ENCODE measurements at regions not wholly inside any gene's neighbourhood (a gene's known extent, or its start where the extent isn't known, plus 50 kb on each side); places are given as distances from the start of the nearest gene placed in this dataset.

DNA sequence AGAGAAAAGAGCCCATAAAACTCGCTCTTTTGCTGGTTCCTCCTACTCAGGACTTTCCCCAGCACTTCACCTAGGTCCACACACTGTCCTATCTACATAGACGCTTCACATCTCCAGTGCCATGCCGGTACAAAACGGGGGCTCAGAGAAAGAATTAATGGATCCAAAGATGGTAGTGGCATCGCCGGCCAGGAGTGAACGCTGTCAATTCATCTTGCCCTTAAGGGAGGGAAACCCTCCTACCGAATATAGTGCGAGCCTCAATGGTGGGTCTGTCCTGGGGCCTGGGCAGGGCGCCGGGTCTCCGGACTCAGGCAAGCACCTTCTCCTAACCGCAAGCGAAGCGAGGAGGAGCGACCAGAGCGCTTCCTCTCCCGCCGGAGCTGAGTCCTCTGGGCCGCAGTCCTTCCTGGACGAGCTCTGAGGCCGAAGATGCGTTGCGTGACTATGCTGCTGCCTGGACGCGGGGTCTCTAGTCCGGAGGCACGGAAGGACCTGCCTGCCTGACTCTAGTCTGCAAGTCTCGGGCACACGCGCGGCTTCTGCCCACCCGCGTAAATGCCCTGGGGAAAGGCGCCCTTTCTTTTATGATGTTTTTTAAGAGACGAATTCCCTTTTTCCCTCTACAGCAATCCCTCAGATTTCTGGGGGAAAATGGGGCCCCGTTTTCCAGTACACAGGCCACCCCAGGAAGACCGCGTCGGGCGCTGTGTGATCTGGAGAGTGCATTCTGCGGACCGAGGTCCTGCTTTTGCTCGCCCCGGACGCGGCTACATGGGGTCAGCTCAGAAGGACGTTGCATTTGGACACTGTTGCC is 100.1 kb upstream of the PRDM1 start:
- intact Hi-C loops (cut with DNase I) = no loop called here

DNA sequence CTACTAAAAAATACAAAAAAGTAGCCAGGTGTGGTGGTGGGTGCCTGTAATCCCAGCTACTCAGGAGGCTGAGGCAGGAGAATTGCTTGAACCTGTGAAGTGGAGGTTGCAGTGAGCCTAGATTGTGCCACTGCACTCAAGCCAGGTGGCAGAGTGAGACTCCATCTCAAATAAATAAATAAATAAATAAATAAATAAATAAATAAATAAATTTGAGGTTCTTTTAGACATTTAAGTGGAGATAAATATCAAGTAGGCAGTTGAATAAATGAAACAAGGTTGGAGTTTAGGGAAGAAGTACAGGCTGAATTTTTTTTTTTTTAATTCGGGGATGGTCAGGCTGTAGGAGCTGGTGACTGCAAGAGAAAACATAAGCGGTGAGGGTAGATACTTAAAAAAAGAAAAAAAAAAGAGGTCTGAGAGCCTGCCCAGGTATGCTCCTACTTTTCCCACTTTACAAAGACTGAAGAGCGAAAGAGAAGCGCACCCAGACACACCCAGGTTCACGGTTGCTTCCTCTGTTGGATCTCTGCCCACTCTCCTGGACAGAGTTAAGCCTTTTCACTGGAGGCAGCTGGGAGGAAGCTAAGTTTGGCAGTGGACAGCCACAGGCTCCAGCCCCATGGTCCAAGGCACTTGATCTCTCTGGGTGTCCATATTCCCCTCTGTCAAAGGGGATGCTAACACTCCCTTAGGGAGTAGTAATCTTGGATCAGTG is 100.9 kb upstream of the PRDM1 start:
- intact Hi-C loops (cut with DNase I) = no loop called here
- DNase-seq (no peak), ATAC-seq (peak in 2 of 4 donors; percentile 28 to 41)
- Histone ChIP-seq H3K9me3 (no peaks in the 10 kb centered on the region), H3K27me3 (ENCODE audit: insufficient read depth in 3 of 3, low read length in 2 of 3) (peaks cover 0 to 65% (median 19%) of the 10 kb centered on the region in 3 donors), H3K4me1 (no peaks in the 10 kb centered on the region), H3K36me3 (ENCODE audit: insufficient read depth in 1 of 2, low read depth in 1 of 2) (no peaks in the 10 kb centered on the region), H3K4me3 (peak overlapping the region; percentile 32), H3K27ac (no peak overlapping the region)
- TF ChIP-seq, protein P1, sequence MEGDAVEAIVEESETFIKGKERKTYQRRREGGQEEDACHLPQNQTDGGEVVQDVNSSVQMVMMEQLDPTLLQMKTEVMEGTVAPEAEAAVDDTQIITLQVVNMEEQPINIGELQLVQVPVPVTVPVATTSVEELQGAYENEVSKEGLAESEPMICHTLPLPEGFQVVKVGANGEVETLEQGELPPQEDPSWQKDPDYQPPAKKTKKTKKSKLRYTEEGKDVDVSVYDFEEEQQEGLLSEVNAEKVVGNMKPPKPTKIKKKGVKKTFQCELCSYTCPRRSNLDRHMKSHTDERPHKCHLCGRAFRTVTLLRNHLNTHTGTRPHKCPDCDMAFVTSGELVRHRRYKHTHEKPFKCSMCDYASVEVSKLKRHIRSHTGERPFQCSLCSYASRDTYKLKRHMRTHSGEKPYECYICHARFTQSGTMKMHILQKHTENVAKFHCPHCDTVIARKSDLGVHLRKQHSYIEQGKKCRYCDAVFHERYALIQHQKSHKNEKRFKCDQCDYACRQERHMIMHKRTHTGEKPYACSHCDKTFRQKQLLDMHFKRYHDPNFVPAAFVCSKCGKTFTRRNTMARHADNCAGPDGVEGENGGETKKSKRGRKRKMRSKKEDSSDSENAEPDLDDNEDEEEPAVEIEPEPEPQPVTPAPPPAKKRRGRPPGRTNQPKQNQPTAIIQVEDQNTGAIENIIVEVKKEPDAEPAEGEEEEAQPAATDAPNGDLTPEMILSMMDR (IDR thresholded peaks at IDR 0.05) = no peak
- 43 to 49% (median 43%) methylated on average over 5 of the region's 5 CpGs for WGBS, 3 donors

More for the DNA sequence above, 100.1 kb upstream of the PRDM1 start:
- Histone ChIP-seq H3K36me3 (ENCODE audit: insufficient read depth in 1 of 2, low read depth in 1 of 2) (no peaks in the 10 kb centered on the region), H3K9me3 (no peaks in the 10 kb centered on the region), H3K4me1 (no peaks in the 10 kb centered on the region), H3K27me3 (ENCODE audit: insufficient read depth in 3 of 3, low read length in 2 of 3) (peaks cover 0 to 63% (median 18%) of the 10 kb centered on the region in 3 donors), H3K27ac (no peak overlapping the region), H3K4me3 (peak overlapping the region; percentile 32)
- ATAC-seq (peak in 1 of 4 donors; percentile 44), DNase-seq (no peak)
- WGBS, 3 donors = 15 to 24% (median 23%) methylated on average over 48 of the region's 48 CpGs
- TF ChIP-seq, protein P1 (IDR thresholded peaks at IDR 0.05) = no peak

DNA sequence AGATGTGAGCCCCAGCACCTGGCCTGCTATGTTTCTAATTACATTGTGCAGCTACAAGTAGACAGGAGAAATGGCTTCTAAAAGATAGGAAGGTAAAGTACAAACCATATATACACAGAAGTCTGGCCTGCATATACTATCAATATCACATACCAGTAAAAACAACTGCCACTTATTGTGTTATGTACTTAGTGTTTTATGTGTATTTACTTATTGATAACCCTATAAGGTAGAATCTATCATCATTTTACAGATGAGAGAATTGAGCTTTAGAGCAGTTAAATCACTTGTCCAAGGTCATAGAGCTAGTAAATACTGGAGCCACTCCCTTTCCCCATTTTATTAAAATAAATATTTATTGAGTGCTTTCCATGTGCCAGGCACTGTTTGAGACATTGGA is 102.4 kb upstream of the PRDM1 start:
- Histone ChIP-seq H3K36me3 (ENCODE audit: insufficient read depth in 1 of 2, low read depth in 1 of 2) (no peaks in the 10 kb centered on the region), H3K27ac (no peak overlapping the region), H3K4me1 (no peaks in the 10 kb centered on the region), H3K4me3 (no peak overlapping the region), H3K9me3 (no peaks in the 10 kb centered on the region), H3K27me3 (ENCODE audit: insufficient read depth in 3 of 3, low read length in 2 of 3) (peaks cover 0 to 55% (median 19%) of the 10 kb centered on the region in 3 donors)
- TF ChIP-seq, protein P1 (IDR thresholded peaks at IDR 0.05) = no peak
- ATAC-seq (no peak), DNase-seq (no peak)
- intact Hi-C loops (cut with DNase I) = no loop called here

DNA sequence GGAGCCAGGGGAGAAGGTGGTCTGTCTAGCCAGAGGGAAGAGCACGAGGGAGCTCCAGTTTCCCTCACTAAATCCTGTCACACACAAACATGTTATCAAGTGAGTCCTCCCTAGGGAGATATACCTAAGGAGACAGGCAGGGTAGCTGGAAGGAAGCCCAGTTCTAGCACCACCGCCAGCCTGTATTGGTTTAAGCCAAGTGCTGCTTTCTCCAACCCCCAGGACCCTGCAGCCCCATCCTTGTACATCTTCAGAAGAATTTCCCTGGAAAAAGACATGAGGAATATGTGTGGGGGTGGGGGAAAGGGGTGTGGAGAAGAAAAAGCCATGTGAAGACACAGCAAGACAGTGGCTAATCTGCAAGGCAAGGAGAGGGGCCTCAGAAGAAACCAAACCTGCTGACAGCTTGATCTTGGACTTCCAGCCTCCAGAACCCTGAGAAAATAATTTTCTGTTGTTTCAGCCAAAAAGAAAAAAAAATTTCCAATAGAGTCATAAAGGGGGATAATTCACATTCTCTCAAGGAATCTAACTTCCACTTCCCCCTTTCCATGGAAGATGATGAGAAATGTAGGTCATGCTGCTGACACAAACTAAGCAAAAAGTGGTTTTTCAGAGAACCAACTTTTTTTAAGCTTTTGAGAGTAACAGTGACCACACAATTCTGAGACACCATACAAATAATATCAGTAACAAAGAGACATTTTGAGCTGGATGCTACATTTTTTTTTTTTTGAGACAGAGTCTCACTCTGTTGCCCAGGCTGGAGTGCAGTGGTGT is 103.2 kb upstream of the PRDM1 start:
- no peak overlapping the region for H3K27ac ChIP-seq
- ATAC-seq (no peak), DNase-seq (no peak)
- no peaks in the 10 kb centered on the region for H3K4me1 ChIP-seq
- peaks cover 0 to 48% (median 19%) of the 10 kb centered on the region in 3 donors for H3K27me3 ChIP-seq (ENCODE audit: insufficient read depth in 3 of 3, low read length in 2 of 3)
- intact Hi-C loops (cut with DNase I) = no loop called here
- no peaks in the 10 kb centered on the region for H3K36me3 ChIP-seq (ENCODE audit: insufficient read depth in 1 of 2, low read depth in 1 of 2)
- 69 to 75% (median 70%) methylated on average over 2 of the region's 2 CpGs for WGBS, 3 donors
- no peaks in the 10 kb centered on the region for H3K9me3 ChIP-seq
- TF ChIP-seq, protein P1 (IDR thresholded peaks at IDR 0.05) = no peak
- H3K4me3 ChIP-seq = no peak overlapping the region

All from psoas muscle (tissue), 7 donors.